Renal cortex interstitium (tissue), 11 donors: ENCODE measurements at regions not wholly inside any gene's neighbourhood (a gene's known extent, or its start where the extent isn't known, plus 50 kb on each side); places are given as distances from the start of the nearest gene placed in this dataset.
A peak's percentile ranks its signal among the peaks of the same experiment; 100 is the strongest.
"Not testable (repeated sequence)": the region's sequence is repeated elsewhere in the genome, so short reads cannot be mapped to it uniquely, and the experiment has no call there.

Experiments
- DNase-seq, 11 donors: peaks; one replicate each; pipeline ENCODE4 v3.0.0-alpha.2; 2013; ENCODE audit warnings: low read depth in 9 of 11, low spot score in 4 of 11; ENCODE audit errors: extremely low read depth in 1 of 11

DNA sequence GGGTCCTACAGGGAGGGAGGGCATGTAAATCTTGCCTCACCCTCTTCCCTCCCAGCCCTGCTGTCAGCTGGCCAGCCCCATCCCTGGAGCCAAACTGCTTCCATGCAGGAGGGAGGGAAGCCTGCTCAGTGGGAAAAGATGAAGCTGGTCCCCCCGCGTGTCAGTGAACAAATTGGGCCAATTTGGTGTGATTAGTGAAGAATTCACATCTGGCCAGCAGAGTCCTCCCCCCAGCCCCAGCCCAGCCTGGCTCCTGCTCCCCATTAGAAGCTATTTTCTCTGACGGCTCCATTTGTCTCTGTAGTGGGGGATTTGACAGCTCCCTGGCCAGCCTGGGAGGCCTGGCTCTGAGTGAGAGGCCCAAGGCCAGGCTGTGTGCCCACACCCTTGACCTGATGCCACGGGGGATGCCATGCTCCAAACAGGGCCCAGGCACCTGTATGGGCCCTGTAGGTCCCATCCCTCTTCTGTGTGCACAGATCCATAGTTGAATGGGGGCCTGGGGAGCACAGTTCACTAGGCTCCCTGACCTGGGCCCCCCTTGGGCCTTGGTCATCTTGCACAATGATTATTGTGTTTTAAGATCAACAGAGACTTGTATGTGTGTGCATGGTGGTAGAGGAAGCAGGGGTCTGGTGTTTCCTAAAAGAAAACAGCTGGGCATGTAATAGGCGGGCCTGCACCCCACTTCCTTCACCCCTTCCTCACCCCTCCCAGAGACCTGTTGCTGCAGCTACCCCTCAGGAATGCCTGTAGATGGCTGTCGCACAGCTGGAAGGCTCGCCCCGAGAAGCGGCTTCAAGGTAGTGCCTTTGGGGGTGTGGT is 50.7 kb upstream of the TAC4 start:
- no peak for DNase-seq

DNA sequence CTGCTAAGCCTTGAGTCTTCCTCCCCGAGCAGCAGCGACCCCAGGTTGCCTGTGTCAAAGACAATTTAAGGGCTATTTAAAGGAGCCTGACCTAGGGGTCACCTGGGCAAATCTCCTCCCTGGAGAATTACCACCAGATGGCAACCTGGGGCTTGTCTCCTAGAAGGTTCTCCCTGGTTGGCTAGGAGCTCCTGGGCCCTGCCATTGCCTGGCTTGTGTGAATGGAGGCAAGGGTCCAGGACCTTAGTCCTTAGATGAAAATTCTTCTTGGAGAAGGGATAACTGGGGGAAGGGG is 51.3 kb upstream of the TAC4 start:
- DNase-seq, result no peak

DNA sequence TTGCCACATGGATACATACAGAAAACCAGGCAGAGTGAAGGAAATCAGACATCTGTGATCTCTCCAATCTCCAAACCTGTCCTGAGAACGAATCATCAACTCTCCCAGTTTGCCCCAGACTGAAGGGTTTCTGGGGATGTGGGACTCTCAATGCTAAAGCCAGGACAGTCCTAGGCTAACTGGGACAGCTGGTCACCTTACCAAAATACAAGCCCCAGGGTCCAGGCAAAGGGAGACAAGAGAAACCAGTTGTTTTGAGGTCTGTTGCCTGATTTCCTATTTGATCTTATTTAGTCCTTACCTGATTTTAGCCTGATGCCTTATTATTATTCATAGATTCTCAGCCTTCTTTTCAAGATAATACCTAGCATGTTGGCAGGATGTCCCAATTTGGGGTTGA is 51.7 kb upstream of the TAC4 start:
- no peak for DNase-seq

DNA sequence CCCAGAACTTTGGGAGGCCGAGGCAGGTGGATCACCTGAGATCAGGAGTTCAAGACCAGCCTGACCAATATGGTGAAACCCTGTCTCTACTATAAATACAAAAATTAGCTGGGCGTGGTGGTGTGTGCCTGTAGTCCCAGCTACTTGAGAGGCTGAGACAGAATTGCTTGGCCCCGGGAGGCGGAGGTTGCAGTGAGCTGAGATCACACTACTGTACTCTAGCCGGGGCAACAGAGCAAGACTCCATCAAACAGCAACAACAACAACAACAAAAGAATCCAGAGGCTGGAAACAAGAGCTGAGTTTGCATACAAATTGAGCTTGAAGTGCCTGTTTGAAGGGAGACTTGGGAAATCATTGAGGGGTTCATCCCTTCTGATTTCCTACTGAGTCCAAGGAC is 52.9 kb upstream of the TAC4 start:
- DNase-seq, result not testable (repeated sequence)

DNA sequence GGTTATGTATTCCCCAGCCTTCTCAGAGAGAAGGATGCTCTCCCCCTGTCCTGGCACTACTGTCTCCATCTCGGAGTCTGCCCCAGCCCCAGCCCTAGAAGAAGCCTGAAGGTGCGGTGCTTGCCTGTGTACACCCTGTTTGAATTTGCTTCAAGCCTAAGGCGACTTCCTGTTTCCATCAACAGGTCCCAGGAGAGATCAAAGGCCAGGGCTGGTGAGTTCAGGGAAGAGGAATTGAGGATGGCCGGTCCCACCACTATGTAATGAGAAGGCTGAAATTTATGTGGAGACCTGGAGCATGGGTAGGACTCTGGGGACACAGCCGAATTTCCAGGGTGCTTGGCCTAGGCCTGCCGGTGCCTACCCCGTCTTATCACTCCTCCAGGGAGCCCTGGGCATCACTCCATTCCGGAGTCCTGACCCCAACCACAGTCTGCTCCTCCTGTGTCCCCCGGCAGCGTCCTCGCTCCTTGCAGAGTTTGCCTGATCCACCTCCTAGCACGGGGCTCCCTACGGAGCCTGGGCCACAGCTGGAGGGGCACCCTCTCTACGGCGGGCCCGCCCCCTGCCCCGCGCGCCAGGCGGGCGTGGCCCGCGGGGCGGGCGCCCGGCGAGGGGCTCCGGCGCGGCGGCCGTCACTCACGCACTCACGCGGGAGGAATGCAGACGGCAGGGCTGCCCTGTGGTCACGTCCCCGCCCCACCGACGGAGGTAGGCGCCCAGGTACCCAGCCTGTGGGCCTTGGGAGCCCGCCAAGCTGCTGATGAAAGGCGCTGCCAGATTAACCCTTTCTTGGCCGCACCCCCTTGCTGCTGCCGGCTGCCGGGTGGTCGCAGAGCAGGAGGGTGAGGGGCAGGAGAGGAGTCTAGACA is 53.8 kb upstream of the TAC4 start:
- peak in 2 of 11 donors; percentile 29 to 48 for DNase-seq

DNA sequence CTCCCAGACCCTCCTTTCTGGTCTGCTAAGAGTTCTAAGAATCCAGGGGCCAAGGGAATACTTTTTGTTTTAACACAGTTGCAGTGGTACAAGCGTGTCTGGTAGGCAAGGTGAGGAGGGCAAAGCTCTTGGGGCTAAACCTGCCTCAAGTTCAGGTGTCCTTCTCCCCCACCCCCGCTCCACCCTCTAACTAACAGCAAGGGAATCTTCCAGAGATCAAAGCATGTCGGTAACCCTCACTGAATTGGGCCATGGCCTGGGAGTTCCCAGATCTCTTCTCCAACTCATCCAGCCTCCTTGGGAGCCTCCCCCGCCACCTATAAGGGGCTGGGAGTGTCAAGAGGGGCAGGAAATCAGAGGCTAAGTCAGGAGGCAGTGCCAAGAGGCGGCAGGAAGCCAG is 55.7 kb upstream of the TAC4 start:
- DNase-seq, result no peak

DNA sequence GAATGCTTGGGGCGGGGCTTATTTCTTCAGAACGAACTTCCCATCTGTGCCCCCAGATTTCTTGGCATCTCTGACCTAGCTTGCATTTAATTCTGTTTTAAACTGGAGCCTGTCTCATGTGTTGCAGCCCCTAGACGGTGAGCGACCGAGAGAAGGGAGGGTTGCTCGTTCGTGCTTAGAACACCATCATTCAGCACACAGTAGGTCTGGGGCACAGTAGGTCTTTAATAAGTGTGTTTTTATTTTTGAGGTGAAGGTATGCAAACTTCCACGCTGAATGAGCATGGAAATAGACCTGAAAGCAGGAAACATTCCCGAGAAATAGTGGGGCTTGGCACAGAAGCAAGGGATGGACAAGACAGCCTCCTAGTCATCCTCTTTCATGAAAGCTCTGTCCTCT is 57.0 kb upstream of the TAC4 start:
- no peak for DNase-seq

DNA sequence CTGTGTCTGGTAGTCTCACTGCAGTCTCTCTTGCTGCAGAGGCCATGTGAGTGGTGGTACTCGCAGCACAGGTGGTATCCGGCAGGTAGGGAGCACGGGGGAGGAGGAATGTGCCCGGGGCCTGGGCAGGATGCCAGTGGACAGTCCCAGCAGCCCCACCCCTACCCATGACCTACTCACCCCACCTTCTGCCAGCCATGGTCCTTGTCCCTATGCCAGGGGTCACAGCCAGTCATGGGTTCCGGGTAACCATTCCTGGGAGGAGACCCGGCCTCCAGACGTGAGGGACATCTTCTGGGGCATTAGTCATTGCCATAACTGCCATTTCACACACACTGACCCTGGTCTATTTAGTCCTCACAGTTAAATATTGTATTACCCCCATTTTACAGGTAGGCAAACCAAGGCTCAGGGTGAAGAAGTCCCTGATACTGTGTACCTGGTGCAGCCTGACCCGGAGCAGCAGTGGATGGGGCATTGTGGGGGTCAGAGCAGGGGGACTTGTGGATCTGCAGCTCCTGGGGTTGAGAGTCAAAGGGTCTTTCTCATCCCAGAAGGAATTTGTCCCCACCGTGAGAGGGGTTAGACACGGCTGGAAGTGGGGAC is 58.8 kb upstream of the TAC4 start:
- no peak for DNase-seq

DNA sequence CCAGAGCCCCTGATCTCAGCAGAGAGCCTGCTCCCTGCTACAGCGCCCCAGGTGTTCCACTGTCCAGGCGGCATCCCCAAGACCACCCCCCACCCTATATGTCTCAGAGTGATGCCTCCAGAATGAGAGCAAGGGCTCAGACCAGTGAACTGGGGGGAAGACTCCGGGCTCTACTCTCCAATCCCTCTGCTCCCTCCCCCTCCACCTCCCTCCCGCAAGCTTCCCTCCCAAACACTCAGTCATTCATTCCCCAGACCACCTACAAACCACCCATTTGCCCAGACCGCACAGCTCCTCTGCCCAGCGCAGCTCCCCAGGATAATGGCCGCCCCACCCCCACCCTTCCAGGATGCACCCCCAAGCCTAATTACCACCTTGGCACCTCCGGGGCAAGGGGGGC is 59.4 kb upstream of the TAC4 start:
- DNase-seq, result no peak

DNA sequence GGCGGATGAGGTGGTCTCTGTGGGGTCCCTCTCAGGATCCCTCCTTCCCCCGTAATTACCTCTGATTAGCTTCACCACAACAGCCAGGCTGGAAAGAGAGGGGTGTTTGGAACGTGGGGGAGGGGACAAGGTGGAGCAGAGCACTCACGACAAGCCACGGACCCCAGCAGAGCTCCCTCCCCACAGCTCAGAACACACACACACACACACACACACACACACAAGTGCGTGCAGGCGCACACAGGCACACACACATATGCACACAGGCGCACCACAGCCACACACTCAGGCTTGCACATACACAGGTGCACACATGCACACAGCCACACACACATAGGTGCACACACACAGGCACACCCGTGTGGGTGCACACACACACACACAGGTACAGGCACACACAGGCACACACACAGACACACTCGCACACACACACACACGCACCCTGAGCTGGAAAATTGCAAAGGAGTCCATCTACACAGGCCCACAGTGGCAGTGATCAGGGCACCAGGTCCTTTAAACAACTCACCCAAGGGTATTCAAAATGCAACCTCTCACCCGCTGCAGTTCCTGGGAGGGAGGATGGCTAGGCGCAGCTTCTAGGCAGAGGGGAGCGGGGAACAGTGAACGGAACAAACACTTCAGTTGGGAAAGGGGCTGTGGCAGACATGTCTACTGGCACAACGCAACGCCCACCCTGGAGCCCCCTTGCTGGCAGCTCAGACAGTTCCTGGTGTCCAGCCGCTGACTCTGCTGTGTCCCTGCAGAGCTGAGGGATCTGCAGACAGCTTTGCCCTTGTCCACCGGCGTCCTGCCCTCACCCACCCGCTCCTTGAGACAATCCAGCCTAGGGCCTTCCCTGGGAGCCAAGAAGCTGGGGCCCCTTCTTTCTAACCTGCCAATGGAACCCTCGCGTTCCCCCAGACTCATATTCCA is 59.9 kb upstream of the DLX4 start:
- no peak for DNase-seq

DNA sequence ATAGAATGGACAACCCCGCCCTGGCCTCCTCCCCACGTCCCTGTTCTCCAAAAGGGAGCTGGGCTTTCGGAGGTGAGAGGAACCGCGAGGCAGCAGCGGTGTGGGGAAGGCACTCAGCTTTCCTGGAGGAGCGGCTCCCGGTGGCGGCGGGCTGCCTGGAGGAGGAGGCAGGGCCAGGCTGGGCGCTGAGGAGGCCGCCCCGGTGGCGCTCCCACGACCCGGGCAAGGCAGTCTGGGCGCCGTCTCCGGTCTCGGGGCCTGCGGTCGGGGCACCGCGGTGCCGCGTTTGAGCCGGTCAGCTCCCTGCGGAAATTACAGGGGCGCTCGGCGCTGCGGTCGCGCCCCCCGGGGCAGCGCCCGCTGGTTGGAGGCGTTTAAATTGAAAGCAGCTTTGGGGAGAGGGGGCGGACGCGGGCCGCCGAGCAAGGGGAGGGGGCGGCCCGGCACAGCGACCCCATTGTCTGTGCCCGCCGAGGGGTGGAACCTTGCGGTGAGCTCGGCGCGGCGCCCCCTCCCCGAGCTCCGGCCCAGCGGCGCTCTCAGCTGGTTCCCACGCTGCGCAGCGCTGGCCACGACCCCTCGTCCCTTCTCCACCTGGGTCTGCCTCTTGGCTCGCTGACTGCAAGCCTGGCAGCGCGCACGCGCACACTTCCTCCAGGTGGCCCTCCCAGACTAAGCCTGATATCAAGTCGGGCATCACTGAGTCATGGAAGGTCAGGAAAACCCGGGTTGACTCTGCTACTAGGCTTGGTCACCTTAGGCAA is 58.7 kb upstream of the DLX4 start:
- DNase-seq, result no peak

DNA sequence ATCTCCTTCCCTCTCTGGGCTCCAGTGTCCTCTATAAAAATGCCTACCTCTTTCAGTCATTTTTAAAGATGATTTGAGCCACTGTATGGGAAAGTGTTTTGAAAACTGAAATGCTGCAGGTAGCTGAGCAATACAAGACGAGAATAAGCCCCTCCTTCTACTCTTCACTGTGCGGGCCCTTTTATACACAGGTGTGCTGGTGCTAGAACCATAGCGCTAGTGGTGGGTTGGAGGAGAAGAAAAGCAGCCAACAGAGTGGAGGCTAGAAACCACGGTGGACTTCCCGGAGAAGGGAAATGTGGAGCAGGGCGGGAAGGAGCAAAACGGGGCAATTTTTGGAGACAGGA is 58.2 kb upstream of the DLX4 start:
- no peak for DNase-seq

DNA sequence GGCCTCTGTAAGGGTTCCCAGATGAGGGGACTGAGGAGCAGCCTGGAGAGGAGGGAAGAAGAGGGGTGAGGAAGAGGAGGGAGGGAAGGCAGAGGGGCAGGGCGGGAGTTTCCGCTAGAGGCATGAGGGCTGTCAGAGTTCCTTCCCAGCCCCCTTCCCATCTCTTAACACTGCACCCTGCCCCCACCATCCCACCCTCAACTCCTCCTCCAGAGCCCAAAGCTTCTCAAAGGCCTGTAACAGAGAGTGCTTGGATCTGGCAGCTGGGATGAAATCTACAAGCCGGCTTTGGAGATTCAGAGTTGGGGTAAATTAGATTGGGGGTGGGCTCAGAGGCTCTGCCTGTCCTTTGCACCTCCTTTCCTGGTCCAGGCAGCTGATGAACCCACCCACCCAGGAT is 57.3 kb upstream of the DLX4 start:
- DNase-seq, result no peak

DNA sequence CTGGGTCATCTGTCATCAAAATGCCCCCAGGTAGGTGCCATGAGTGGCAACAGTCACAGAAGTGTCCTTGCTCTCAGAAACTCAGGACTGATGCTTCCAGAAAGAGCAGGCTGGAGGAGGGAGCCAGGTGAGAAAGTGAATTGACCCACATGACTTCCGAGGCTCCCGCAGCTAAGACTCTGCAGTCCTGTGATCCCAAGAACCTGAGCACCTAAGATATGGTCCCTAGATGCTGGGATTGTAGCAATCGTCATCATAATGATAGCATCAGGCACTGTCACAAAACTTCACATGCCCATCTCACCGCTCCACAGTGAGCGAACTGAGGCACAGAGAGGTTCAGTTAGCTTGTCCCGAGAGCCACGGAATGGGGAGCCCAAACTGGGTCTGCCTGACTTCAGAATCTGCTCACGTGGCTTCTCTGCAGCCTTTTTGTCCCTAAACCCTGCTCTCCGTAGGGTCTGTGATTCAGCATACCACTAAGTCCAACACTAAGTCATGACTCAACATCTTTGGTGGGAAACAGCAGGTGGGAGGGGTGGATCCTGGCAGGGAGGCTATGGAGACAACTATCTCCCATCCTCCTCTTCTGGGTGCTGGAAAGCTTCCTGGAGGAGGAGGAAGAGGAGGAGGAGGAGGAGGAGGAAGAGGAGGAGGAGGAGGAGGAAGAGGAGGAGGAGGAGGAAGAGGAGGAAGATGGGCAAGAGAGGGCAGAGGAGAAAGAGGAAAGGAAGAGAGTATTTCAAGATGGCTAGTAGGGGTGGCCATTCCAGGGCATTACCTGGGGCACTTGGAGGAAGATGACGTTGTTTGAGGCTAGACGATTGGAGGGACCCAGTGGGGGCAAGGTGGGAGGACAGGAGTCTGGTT is 55.5 kb upstream of the DLX4 start:
- no peak for DNase-seq

DNA sequence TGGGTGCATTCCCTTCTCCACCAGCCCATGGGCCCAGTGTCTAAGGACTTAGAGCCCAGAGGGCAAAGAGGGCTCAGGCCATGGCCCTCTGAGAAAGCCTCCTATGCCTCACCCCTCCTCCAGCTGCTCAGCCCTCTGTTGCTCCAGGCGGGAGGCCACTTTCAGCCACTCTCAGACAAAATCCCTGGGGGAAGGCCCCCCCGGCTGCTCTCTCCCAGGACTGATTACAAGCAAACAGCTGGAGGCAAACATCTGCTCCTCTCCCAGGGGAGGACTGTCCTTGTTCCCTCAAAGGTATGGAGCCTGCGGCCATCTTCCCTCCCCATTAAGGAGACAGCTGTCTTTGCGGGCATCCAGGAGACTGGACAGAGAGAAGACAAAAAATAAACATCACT is 54.9 kb upstream of the DLX4 start:
- DNase-seq, result no peak

DNA sequence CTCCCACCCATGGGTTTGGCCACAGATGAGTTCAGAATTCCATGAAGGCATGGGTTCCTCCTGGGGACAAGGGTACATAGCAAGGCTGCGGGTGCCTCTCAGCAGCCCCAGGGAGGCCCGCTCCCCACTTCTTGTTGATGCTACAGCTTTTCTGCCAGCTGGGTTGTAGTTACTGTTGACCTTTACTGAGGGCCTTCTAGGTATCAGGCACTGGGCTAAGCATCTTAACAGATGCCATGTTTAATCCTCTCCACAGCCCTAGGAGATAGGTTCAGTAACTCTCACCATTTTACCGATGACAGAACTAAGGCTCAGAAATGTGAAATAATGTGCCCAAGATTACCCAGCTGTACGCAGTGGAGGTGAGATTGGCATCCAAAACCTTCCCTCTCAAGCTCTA is 54.3 kb upstream of the DLX4 start:
- DNase-seq, result no peak

DNA sequence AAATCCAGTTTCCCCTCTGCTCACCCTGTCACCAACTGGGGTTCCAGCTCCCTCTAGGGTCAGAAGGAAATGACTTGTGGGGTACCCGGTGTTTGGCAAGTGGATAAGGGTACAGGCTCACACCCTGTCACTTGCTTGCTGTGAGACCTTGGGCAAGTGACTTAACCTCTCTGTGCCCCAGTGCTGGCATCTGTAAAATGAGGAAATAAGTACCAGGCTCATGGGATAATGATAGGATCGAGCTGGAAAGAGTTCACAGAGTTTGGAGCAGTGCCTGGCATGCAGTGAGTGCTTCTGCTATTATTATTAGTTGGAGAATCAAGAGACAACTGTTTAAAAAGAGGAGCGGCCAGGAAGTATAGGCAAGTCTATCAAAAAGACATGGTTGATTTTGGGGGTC is 53.7 kb upstream of the DLX4 start:
- DNase-seq, result no peak

DNA sequence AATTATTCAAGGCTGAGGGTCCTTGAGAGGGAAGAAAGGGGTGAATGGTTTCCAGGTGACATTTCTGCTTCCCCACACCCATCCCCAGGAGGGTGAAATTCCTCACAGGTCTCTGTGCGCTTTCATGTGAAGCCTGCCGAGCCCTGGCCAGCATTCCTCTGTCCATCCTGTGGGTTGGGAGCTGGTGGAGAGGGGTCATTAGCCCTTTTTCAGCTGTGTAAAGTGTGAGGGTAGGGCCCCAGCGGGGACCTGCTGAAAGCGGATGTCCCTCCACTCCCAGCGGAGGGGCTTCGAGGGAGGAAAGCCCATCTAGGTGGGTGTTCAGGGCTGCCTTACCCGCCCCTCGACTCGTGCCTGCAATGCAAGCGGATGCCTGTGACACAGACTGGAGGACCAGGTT is 53.3 kb upstream of the DLX4 start:
- peak in 4 of 11 donors; percentile 25 to 60 (median 36) for DNase-seq
